ENCODE measurements at regions not wholly inside any gene's neighbourhood (a gene's known extent, or its start where the extent isn't known, plus 50 kb on each side); places are given as distances from the start of the nearest gene placed in this dataset.
"Not testable (repeated sequence)": the region's sequence is repeated elsewhere in the genome, so short reads cannot be mapped to it uniquely, and the experiment has no call there.

DNA sequence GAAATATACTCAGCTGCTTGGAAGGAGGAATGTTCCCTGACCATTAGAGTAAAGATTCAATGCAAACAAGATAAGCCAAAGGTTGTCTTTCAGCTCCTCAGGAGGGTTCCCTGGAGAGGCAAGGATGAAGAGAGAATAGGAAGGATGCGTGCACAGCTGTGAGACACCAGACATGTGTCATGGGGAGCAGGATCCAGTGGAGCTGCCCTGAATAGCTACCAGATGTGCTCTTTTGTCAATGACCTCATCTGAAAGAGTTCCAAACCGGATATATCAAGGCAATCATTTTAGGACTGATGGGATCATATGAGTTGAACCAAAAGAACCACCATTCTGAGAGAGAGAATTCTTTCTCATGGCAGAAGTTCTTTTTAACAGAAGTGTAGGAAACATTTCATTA, 490.6 kb downstream of the IRS1 start:
- no peak for DNase-seq

DNA sequence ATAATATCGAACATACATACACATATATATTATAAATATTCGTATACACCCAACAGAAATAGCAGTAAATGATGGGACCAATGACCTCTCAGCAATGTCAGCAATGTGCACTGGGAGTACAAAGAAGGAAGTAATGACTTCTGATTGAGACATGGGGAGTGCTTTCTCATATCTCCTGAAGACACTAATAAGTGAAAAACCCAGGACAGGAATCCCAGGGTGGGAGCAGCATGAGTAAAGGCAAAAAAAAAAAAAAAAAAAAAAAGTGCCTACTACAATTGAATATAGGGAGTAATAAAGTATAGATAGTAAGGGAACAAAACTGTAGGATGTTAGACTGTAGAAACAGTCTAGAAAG, 491.3 kb downstream of the IRS1 start:
- no peak for DNase-seq

DNA sequence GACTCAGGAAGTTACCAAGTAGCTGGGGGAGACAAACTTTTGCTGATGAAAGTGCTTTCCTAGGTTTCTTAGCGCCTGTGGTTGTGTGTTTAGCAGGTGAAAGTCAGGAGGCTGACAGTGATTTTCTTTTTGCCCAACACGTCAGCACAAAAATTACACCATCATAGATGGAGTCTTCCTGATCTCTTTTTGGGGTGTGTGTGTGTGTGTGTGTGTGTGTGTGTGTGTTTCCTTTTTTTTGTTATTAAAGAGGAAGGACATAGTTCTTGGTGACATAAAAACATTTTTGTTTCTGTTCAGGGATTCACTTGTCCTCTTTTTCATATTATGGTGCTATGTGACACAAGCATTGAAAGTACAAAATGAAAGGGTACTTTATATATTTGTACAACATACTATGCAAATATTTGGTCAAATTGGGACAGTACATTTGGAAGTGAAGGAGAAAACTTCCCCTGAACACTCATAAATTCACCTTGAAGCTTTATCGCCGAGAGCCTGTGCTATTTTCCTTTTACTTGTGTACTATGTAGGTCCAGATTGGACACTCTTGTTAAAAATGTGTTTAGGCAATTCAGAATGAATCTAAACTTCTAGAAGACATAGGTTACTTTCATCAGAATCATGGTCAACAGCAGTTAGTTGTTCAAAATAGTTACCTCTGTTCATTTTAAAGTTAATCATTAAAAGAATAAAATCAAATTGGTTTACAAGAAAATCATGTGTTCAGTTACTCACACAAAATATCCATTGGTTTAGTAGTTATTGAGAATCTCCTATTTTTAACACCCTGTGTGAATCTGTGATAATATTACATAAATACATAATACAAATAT, 491.9 kb downstream of the IRS1 start:
- DNase-seq, result no peak

DNA sequence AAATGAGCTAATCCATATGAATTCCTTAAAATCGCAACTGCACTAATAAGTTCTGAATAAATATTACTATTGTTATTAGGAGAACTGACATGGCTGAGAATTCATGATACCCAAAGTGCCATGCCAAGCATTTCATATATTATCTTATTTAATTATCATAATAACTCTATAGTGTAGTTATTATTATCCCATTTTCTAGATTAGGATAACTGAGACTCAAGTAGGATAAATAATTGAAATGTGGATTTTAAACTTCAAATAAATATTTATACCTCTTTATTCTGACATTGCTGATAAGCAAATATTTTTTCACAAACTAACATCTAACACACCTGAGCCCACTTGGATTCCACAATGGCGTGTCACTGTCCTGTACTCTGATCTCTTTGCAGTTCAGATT, 492.7 kb downstream of the IRS1 start:
- no peak for DNase-seq

DNA sequence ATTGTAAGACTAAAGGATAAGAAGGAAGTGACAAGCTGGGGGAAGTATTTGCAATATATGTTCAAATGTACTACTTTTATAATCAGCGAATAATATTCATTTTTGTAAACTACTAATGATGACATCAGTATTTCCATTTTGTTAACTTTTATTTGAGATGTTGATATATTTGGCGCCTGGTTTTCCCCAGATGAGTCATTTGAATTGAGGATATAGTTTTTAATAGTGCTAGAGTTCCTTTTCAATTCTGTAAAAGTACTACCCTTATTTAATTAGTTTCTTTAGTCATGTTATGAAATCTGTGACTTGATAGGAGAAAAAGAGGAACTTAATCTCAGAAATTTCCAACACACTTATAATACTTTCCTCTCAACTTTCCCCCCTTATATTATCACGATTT, 495.3 kb downstream of the IRS1 start:
- no peak for DNase-seq

DNA sequence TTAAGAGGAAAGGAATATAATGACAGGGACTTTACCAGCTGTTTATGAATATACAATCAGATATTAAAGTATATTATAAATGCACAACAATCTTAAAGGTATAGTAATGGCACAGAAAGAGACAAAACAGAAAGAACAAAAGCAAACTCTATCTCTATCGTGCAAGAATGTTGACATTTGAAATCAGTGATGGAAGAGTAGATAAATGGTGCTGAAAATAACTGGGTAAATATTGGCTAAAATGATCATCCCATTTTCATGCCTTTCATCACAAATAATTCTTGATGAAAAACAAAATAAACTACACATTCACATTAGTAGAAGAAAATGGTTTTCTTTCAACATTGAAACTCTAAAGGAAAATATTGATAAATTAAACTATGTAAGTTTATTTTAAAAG, 495.9 kb downstream of the IRS1 start:
- no peak for DNase-seq

DNA sequence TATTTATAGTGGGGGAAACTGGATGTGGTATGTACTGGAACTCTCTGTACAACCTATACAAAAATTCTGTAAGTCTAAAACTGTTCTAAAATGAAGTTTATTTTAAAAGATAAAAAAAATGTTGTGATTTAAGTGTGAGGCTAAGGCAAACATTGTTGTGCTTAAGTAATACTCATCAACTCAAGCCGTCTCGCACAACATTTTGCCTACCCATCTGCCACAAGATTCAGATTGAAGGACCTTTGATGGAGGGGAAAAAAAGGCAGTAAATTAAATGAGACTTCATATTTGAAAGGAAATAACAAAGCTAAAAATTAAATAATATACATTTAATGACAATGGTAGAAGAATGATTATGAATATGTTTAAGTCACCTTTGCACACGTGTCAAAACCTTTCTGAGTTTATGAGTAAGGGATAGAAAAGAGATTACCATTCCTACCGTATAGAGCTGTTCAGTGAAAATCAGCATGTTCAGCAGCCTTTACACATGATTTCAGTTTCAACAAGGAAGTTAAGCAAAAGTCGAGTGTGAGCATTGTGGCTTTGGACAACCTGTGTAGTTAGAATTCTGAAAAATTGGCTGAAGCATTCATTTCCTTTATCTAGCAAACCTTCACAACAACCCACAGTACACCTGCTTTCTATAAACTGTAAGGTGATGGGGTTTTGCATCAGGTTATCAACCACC, 499.3 kb downstream of the IRS1 start:
- DNase-seq, result no peak

DNA sequence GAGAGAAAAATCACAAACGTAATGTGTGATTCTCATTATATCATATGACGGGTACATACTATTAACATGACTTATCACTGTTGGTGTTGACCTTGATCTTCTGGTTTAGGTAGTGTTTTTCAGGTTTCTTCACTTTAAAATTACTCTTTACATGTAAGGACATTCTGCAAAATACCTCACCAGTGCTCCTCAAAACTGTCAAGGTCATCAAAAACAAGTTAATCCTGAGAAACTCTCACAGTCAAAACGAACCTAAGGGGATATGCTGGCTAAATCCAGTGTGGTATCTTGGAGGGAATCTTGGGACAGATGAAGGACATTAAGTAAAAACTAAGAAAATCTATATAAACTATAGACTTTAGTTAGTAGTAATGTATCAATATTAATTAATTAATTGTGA, 499.8 kb downstream of the IRS1 start:
- no peak for DNase-seq

DNA sequence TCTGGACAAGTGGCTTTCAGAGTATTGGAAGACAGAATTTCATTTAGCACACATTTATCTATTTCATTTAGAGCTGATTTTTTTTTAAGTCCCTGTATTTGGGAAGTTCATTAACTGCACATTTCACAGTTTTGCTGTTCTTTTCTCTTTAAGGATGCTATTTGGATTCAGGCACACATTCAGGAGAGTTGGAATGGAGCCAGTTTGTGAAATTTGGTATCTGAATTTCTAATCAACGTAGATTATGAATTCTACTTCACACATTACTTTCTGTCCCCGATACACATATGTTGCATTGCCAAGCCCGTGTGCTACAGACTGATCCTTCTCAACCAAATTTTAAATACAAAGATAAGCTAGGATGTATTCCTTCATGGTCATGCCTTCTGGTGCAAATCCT, 503.9 kb downstream of the IRS1 start:
- DNase-seq, result no peak

DNA sequence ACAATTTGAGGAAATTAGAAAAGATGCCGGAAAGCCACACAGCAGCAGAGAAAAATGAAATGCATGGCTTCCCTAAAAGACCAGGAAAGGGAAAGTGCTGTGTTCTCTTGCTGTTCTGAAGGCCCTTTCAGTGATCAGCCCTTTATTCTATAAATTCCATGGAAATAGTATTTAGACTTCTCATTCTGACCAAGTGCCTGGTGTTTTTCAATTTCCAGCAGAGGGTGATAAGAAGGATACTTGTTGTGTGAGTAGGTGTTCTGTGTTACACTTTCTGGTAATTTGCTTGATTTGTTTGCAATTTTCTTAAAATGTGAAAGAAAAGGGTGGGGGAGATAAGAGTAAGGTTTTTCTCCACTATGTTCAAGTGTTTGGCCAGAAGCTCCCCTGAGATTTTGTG, 504.5 kb downstream of the IRS1 start:
- no peak for DNase-seq

DNA sequence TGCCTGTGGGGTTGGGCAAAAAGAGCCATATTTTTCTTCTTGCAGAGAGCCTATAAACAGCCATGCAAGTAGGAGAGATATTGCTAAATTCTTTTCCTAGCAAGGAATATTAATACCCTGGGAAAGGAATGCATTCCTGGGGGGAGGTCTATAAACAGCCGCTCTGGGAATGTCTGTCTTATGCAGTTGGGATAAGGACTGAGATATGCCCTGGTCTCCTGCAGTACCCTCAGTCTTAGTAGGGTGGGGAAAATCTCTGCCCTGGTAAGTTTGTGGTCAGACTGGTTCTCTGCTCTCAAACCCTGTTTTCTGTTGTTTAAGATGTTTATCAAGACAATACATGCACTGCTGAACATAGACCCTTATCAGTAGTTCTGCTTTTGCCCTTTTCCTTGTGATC, 508.3 kb downstream of the IRS1 start:
- DNase-seq, result not testable (repeated sequence)

DNA sequence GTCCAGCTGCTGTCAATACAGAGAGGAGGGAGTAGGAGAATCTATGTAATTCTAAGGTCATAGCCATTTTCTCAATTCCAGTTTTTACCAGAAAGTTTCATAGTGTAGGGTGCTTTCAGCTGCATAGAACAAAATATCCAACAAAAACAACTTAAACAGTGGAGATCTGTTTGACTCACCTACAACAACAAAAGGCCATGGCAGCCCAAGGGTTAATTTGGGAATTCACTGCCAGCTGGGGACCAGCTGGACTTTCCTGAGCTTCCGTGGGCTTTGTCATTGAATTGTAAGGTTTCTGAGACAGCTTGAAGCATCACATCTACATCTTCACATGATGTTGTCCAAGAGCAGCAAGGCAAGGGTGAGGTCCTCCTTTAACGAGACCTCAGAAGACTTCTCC, 512.7 kb downstream of the IRS1 start:
- DNase-seq, result no peak

DNA sequence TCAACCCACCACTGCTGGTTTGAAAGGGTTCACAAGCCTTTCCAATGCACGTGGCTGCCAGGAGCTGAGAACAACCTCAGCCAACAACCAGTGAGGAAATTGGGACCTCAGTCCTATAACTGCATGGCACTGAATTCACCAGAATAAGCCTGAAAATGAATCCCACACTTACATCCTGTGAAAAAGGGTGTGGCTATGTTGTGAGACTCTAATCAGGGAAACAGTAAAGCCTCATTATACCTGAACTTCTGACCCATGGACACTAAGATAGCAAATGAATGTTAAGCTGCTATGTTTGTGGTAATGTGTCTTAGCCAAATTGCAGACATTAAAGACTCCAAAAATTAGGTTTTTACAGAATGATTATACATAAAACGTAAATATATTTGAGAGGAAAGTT, 515.8 kb downstream of the IRS1 start:
- no peak for DNase-seq

DNA sequence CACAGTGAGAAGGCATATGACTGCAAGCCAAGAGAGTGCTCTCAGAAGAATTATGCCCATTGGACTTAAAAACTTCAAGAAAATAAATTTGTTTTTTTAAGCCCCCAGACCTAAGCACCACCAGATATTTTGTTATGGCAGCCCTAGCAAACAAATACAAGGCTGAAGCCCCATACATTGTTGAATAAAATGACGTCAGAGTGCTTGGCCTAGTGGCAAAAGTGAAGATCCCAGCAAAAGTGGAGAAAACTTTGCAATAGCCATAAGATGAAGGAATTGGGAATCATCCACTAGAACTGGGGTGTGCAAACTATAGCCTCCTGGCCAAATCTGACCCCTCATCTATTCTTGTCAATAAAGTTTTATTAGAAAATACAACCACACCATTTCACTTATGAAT, 517.5 kb downstream of the IRS1 start:
- DNase-seq, result no peak

DNA sequence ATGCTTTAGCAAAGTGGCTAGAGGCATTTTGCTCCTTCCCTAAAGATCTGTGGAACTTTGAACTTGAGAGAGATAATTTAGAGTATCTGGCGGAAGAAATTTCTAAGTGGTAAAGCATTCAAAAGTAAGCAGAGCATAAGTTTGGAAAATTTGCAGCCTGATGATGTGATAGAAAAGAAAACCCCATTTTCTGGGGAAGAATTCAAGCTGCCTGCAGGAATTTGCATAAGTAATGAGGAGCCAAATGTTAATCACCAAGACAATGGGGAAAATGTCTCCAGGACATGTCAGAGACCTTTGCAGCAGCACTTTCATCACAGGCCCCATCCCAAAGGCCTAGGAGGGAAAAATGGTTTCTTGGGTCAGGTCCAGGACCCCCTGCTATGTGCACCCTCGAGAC, 519.5 kb downstream of the IRS1 start:
- not testable (repeated sequence) for DNase-seq

DNA sequence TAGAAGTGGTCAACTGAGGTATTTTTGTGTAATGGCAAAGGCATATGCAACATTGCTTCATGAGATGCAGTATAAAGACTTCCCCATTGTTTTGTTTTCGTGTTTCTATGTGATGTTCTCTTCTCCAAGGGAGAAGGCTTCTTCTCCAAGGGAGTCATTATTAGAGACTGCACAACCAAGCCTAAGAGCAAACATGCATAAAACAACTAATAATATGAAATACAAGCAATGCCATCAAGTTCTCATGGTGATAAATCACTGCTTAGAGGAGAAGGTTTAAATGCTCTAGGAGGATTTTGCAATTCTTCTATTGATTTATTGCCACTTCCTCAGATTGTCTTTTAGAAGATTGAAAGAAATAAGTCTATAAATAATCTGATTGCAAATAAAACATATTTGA, 524.4 kb downstream of the IRS1 start:
- DNase-seq, result no peak

DNA sequence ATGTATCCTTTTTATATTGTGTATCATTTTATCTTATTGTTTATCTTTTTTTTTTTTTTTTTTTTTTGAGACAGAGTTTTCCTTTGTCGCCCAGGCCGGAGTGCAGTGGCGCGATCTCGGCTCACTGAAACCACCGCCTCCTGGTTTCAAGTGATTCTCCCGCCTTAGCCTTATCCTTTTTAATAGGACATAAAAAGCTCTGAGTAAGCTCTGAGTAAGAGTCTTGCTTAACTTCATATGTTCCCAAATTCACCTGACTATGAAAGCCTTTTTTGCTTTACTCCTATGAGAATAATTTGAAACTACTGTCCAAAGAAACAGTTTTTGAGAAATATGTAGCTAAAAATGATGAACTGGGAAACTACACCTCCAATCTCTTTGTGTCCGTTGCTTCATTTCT, 525.5 kb downstream of the IRS1 start:
- no peak for DNase-seq

DNA sequence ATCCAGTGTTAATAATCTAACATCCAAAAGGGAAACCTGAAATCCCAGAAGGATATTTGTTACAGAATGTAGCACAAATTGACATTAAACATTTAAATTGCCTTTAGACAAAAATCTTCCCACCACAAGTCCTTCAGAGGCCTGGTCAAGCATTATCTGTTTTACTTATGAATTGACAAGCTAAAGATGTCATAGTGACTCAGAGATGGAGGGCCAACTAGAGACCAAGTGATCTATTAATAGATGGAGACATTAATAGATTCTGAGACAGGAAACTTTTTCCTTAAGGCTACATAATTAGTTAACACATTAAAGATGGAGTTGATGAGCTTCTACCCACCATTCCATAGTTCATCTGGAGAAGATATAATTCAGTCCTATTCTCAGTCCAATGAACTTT, 526.2 kb downstream of the IRS1 start:
- DNase-seq, result no peak

DNA sequence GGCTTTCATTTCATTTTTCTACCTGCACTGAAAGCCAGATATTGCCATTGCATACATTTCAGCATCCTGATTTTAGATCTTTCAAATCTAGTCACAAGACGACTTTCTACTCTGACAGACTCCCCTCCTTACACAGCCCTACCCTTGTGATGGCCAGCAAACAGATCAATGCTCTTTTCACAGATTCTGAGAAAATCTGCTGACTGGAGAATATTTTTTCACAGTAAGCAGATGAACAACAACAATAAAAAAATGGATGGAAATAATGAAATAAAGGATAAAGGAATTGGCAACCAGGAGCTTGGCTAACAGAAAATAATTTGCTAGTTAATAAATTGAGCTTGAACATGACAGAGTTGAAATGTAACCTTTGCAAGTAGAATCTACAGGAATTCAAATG, 527.2 kb downstream of the IRS1 start:
- no peak for DNase-seq

DNA sequence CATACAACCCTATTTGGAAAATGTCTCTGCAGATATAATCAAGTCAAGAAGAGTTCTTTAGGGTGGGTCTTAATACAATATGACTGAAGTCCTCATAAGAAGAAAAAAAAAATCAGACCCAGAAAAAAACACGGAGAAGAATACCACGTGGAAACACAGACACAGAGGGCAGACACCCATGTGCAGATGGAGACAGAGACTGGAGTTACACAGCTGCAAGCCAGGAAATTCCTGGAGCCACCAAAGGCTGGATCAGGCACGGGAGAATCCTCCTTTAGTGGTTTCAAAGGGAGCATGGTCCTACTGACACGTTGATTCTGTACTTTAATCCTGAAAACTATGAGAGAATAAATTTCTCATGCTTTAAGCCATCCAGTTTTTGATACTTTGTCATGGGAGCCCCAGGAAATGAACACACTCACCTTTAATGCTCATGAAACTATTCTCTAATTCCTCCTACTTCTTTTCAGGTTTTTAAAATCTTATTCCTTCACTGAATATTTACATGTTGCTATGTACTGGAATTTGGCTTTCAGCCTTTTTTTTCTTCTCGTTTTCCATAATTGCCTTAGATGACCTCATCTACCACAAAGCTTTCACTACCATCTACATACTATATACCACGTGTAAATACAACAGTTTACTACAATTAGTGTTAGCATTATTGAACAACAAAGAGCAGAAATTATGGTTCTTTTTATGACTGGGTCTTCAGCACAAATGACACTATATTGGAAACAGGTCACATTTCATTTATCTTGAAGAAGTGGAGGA, 529.1 kb downstream of the IRS1 start:
- DNase-seq, result no peak

DNA sequence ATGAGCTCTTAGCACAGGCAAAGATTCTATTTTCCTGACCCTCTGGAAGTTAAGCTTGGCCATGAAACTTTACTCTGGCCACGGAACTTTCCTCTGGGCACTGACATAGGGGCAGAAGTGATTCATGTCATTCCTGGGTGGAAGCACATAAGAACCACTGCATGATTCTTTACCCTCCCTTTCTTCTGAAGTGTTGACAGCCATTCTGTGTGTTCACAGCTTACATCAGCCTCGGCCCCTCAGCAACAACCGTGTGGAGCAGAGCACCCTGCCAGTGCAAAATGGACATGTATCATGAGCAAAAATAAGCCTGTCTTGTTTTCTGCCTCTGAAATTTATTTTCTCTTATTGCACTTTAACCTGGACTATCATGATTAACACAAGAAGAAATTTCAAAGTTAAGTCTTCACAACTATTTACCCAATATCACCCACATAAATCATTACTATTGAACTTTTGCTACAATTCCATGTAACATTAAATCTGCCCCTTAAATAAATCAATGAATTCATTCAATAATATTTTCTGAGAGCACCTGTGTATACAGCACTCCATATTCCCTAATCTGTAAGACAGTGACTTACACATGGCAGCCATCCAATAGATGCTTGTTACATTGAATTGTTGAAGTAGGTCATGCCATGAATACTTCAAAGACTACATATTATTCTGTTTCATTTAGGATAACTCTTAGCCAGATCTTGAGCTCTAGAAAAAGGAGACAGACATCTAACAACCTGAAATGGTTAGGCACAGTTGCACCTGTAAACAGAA, 531.9 kb downstream of the IRS1 start:
- DNase-seq, result no peak

DNA sequence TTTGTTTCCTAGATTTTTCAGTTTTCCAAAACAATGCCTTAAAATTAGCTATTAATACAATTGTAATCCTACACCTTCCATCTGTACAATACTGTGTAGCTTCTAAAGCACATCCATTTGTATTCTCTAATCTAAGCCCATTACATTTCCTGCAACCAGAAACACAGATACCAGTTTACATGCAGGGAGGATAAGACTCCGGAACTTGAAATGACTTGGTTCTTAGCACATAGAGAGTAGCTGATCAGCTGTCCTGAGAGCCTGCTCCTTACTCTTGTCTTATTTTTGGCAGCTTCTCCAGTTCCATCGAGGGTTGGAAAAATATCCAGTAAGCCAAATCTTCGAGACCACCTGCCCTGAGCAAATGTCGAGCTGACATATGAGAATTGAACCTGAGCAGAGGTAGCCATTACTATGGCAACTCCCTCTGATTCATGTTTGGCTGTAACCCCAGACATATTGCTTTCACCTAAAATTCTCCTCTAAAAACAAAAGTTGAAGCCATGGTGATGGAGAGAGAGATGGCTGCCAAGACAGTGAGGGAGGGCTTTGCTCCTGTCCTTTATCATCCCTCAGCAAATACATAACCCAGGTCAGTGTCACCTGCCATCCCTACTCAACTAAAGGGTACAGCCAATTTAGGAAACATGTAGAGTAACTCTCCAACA, 542.8 kb downstream of the IRS1 start:
- no peak for DNase-seq

DNA sequence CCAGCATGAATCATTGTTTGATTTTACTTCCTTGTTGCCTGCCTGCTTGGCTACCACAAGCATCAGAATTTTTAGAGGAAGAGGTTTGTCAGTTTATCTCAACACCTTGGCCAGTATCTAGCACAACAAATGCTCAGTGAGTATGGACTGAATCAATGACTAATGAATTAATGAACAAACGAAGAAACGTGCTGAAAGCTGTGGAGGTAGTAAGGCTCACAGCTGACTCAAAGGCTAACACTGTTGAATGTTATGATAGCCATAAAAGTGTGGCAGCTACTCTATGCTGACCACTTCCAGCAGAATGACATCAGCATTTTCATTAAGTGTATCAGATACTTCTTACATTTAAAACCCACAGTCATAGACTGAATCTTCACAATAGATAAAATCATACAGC, 543.4 kb downstream of the IRS1 start:
- DNase-seq, result no peak
